ENCODE measurements at regions not wholly inside any gene's neighbourhood (a gene's known extent, or its start where the extent isn't known, plus 50 kb on each side); places are given as distances from the start of the nearest gene placed in this dataset.

GRCh38 chr10:35885076-35885475 lies 243.0 kb upstream of the FZD8 start:
- no peak overlapping the region for H3K9ac ChIP-seq (replicated peaks; ENCODE audit: extremely low read depth, insufficient read depth, low read length)
- no peaks in the 10 kb centered on the region for H3K9me3 ChIP-seq (replicated peaks; ENCODE audit: control insufficient read depth, insufficient read depth, low read length)
- peaks cover 8% of the 10 kb centered on the region for H3K4me1 ChIP-seq (ENCODE audit: control insufficient read depth, extremely low read depth, insufficient read depth, low read length)
- TF ChIP-seq JUN (IDR thresholded peaks at IDR 0.05; ENCODE audit: borderline replicate concordance, insufficient read depth, insufficient read length, low read depth) (no peak), GATA2 (IDR thresholded peaks at IDR 0.05; ENCODE audit: insufficient read depth, insufficient read length, low read depth, low read length) (no peak), EZH2 (IDR thresholded peaks at IDR 0.05; ENCODE audit: borderline replicate concordance, low read depth, low read length, severe bottlenecking) (no peak), POLR2AphosphoS5 (IDR thresholded peaks at IDR 0.05; ENCODE audit: insufficient read depth, low read depth, low read length) (no peak), FOS (IDR thresholded peaks at IDR 0.05; ENCODE audit: borderline replicate concordance, insufficient read depth, low read length) (no peak), MYC (IDR thresholded peaks at IDR 0.05; ENCODE audit: low read depth, low read length) (no peak), MAX (IDR thresholded peaks at IDR 0.05; ENCODE audit: insufficient read depth, insufficient read length) (no peak), CTCF (IDR thresholded peaks at IDR 0.05; ENCODE audit: extremely low read depth in 1 of 2, insufficient read depth in 1 of 2, low read depth in 1 of 2, low read length in 2 of 2) (no peak), POLR2A (IDR thresholded peaks at IDR 0.05; ENCODE audit: low read depth, low read length) (no peak)
- DNase-seq (ENCODE audit: low read depth, low spot score): no peak
- no peak overlapping the region for H3K27ac ChIP-seq (ENCODE audit: insufficient read depth, low read depth, low read length)
- no peaks in the 10 kb centered on the region for H3K9me1 ChIP-seq (replicated peaks; ENCODE audit: control insufficient read depth, extremely low read depth, insufficient read depth, low read length)
- POLR2A ChIA-PET: no interaction called here
- BruUV-seq (replicated peaks): no TSS peak
- dilution Hi-C loops (cut with MboI; ENCODE audit: extremely low pct_ligation_motif_present, low sequenced_read_pairs): no loop called here
- no peak overlapping the region for H2AFZ ChIP-seq (ENCODE audit: low read depth, low read length)
- no peaks in the 10 kb centered on the region for H3K79me2 ChIP-seq (ENCODE audit: control insufficient read depth, insufficient read depth, low read length)
- CTCF ChIA-PET: no interaction called here
- intact Hi-C loops (cut with micrococcal nuclease): loop anchor here (5.0 kb wide), 1 partner anchor 607 kb away; no protein-coding TSS in a partner anchor
- no peaks in the 10 kb centered on the region for H4K20me1 ChIP-seq (replicated peaks; ENCODE audit: control insufficient read depth, extremely low read depth, insufficient read depth, low read length)
- no peak overlapping the region for H3K4me3 ChIP-seq (replicated peaks in 1 of 3; ENCODE audit: insufficient read depth in 1 of 3, low read depth in 1 of 3, low read length in 3 of 3)
- H3K4me2 ChIP-seq (ENCODE audit: insufficient read depth, low read length): no peak overlapping the region
- no peak for FAIRE-seq
- H3K36me3 ChIP-seq (ENCODE audit: control insufficient read depth in 2 of 2, extremely low read depth in 1 of 2, insufficient read depth in 2 of 2, low read length in 2 of 2): no peaks in the 10 kb centered on the region
- peaks cover 3% of the 10 kb centered on the region in 2 experiments for H3K27me3 ChIP-seq (ENCODE audit: control insufficient read depth in 2 of 2, insufficient read depth in 2 of 2, low read length in 2 of 2)

All from endothelial cell of umbilical vein (primary cell).